ENCODE measurements at regions not wholly inside any gene's neighbourhood (a gene's known extent, or its start where the extent isn't known, plus 50 kb on each side); places are given as distances from the start of the nearest gene placed in this dataset.

DNA sequence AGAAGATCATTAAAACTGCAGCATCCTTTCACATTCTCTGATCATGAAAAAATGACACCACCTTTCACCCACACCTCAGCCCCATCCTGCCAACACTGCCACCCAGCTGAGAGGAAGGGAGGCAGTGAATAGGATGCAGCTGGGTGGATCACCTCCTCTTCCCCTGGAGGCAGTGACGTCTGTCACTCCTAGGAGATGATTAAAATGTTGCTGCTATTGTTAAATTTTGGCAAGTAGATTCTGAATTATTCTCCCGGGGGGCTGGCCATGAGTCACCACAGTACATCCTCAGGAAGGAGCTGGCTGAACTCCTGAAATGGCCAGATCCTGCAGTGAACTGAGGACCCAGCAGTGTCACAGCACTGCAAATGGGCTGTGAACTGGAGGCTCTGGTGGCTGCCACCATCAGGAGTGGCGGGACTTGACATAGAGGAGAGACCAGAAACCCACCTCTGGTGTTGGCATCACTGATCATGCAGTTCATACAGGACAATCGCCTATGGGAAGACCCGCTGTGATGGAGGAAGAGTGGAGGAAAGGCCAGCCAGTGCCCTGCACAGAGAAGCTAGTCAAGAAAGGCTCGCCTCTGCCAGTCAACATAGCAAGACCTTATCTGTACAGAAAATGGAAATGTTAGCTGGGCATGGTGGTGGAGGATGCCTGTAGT lies 199.1 kb downstream of the FAM43A start:
- BruUV-seq (replicated peaks), result no TSS peak
- no peaks in the 10 kb centered on the region for H3K79me2 ChIP-seq (ENCODE audit: insufficient read depth, low read length)
- H3K4me2 ChIP-seq (ENCODE audit: low read depth, low read length), result no peak overlapping the region
- FAIRE-seq, result no peak
- TF ChIP-seq SRSF1 (optimal IDR thresholded peaks at IDR 0.05; ENCODE audit: low read depth, low read length), result no peak
- TF ChIP-seq PHF5A (CRISPR knock-in tag; IDR thresholded peaks at IDR 0.05; ENCODE audit: low read depth, unreplicated experiment), result no peak
- TF ChIP-seq, protein P1, sequence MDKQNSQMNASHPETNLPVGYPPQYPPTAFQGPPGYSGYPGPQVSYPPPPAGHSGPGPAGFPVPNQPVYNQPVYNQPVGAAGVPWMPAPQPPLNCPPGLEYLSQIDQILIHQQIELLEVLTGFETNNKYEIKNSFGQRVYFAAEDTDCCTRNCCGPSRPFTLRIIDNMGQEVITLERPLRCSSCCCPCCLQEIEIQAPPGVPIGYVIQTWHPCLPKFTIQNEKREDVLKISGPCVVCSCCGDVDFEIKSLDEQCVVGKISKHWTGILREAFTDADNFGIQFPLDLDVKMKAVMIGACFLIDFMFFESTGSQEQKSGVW (CRISPR knock-in tag; IDR thresholded peaks at IDR 0.05; ENCODE audit: borderline replicate concordance), result no peak
- TF ChIP-seq, protein P2, sequence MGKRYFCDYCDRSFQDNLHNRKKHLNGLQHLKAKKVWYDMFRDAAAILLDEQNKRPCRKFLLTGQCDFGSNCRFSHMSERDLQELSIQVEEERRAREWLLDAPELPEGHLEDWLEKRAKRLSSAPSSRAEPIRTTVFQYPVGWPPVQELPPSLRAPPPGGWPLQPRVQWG (CRISPR knock-in tag; IDR thresholded peaks at IDR 0.05; ENCODE audit: borderline replicate concordance, low read depth), result no peak
- TF ChIP-seq MEIS1 (CRISPR knock-in tag; IDR thresholded peaks at IDR 0.05; ENCODE audit: borderline replicate concordance), result no peak
- TF ChIP-seq SOX5 (CRISPR knock-in tag; IDR thresholded peaks at IDR 0.05; ENCODE audit: borderline replicate concordance), result no peak
- TF ChIP-seq CC2D1A (CRISPR knock-in tag; IDR thresholded peaks at IDR 0.05), result no peak
- TF ChIP-seq ZNF552 (CRISPR knock-in tag; IDR thresholded peaks at IDR 0.05; ENCODE audit: borderline replicate concordance), result no peak
- no peak for TF ChIP-seq JUN (CRISPR knock-in tag; IDR thresholded peaks at IDR 0.05)
- TF ChIP-seq ZNF160 (CRISPR knock-in tag; IDR thresholded peaks at IDR 0.05), result no peak
- TF ChIP-seq HNRNPUL1 (IDR thresholded peaks at IDR 0.05; ENCODE audit: low read depth, low read length), result no peak
- no peak for TF ChIP-seq ZNF224 (CRISPR knock-in tag; IDR thresholded peaks at IDR 0.05)
- TF ChIP-seq ERF (CRISPR knock-in tag; IDR thresholded peaks at IDR 0.05), result no peak
- TF ChIP-seq ZSCAN20 (CRISPR knock-in tag; IDR thresholded peaks at IDR 0.05; ENCODE audit: borderline replicate concordance), result no peak
- no peak for TF ChIP-seq HCFC1 (IDR thresholded peaks at IDR 0.05; ENCODE audit: low read depth, low read length)
- H3K9me3 ChIP-seq (ENCODE audit: low read length), result no peaks in the 10 kb centered on the region
- peaks cover 0 to 12% of the 10 kb centered on the region in 2 experiments; a peak in 3 of 5 replicates for H3K27me3 ChIP-seq (ENCODE audit: control insufficient read depth in 1 of 2, insufficient read depth in 2 of 2, low read length in 2 of 2)
- intact Hi-C loops (cut with micrococcal nuclease; ENCODE audit: unreplicated experiment) (no loop called here), in situ Hi-C loops (cut with HindIII; ENCODE audit: extremely low pct_ligation_motif_present, low pct_unique_long_range_greater_than_20kb) (no loop called here)
- CTCF ChIA-PET (ENCODE audit: low intra/inter-chr PET ratio, low total read pairs), result no interaction called here
- H3K36me3 ChIP-seq (replicated peaks in 1 of 2; ENCODE audit: control insufficient read depth in 1 of 2, insufficient read depth in 2 of 2, low read length in 2 of 2), result no peaks in the 10 kb centered on the region
- POLR2A ChIA-PET, result no interaction called here
- no peak overlapping the region for H3K9ac ChIP-seq (ENCODE audit: insufficient read depth, low read depth, low read length)
- no peak overlapping the region for H3K27ac ChIP-seq (ENCODE audit: extremely low read length, insufficient read depth, low read length)
- WGBS (ENCODE audit: low lambda C conversion rate), result 32% methylated on average over 6 of the region's 6 CpGs
- no peak overlapping the region for H2AFZ ChIP-seq (ENCODE audit: low read length)
- no peak for DNase-seq (ENCODE audit: low spot score)
- H3K4me1 ChIP-seq (ENCODE audit: insufficient read depth, low read length), result no peaks in the 10 kb centered on the region
- H4K20me1 ChIP-seq (ENCODE audit: insufficient read depth, low read length), result no peaks in the 10 kb centered on the region
- no peak overlapping the region for H3K4me3 ChIP-seq (replicated peaks in 1 of 3; ENCODE audit: insufficient read depth in 1 of 3, low read depth in 2 of 3, low read length in 3 of 3)
- no peak for ATAC-seq
